Osteoblast (primary cell): ENCODE measurements at regions not wholly inside any gene's neighbourhood (a gene's known extent, or its start where the extent isn't known, plus 50 kb on each side); places are given as distances from the start of the nearest gene placed in this dataset.

Experiments
- DNase-seq: peaks from one replicate; pipeline ENCODE4 v3.0.0; 2011; ENCODE audit warnings: low spot score, mixed read lengths; ENCODE audit not compliant: insufficient read length; ENCODE audit errors: missing footprints
- H2AFZ ChIP-seq: 2 replicates; pipeline ENCODE4 v1.6.0; 2011; ENCODE audit warnings: mild to moderate bottlenecking, low read length
- H3K27ac ChIP-seq: 2 replicates; pipeline ENCODE4 v1.5.1; 2011; ENCODE audit warnings: mild to moderate bottlenecking, low read depth, low read length, moderate library complexity
- H3K27me3 ChIP-seq: 2 replicates; pipeline ENCODE4 v1.6.0; 2012; ENCODE audit warnings: mild to moderate bottlenecking, control low read depth, inconsistent platforms, low read length, moderate library complexity; ENCODE audit not compliant: insufficient read depth
- H3K36me3 ChIP-seq: 2 replicates; pipeline ENCODE4 v1.5.1; 2011; ENCODE audit warnings: mild to moderate bottlenecking, low read length, control low read depth, moderate library complexity; ENCODE audit not compliant: insufficient read depth
- H3K4me1 ChIP-seq: 2 replicates; pipeline ENCODE4 v1.5.1; 2011; ENCODE audit warnings: mild to moderate bottlenecking, low read length, control low read depth, moderate library complexity; ENCODE audit not compliant: insufficient read depth
- H3K4me2 ChIP-seq: 2 replicates; pipeline ENCODE4 v1.6.0; 2011; ENCODE audit warnings: mild to moderate bottlenecking, low read length; ENCODE audit not compliant: insufficient read depth
- H3K4me3 ChIP-seq: fragments of 200-600 bp; sonication (generic); 3 replicates; pipeline ENCODE4 v1.5.1; 2012; ENCODE audit warnings: mild to moderate bottlenecking, low read length, inconsistent platforms; ENCODE audit not compliant: insufficient read depth
- H3K79me2 ChIP-seq: 2 replicates; pipeline ENCODE4 v1.6.0; 2012; ENCODE audit warnings: mild to moderate bottlenecking, low read length, control low read depth, inconsistent platforms; ENCODE audit not compliant: insufficient read depth
- H3K9me3 ChIP-seq: 2 replicates; pipeline ENCODE4 v1.5.1; 2011; ENCODE audit warnings: low read depth, low read length, control low read depth
- H4K20me1 ChIP-seq: 2 replicates; pipeline ENCODE4 v1.6.0; 2012; ENCODE audit warnings: mild to moderate bottlenecking, low read length, control low read depth; ENCODE audit not compliant: insufficient read depth
- CTCF ChIP-seq: IDR thresholded peaks from 2 replicates; pipeline ENCODE4 v1.5.1; 2011; ENCODE audit warnings: mild to moderate bottlenecking, low read depth, low read length, moderate library complexity; ENCODE audit errors: extremely low read depth

- H3K4me2 ChIP-seq = no peak overlapping the region
- no peaks in the 10 kb centered on the region for H3K27me3 ChIP-seq
- no peak for DNase-seq
- H3K36me3 ChIP-seq = no peaks in the 10 kb centered on the region
- no peak overlapping the region for H3K27ac ChIP-seq
- no peak overlapping the region for H3K4me3 ChIP-seq
- TF ChIP-seq CTCF = no peak
- peaks cover 3% of the 10 kb centered on the region for H3K9me3 ChIP-seq
- no peaks in the 10 kb centered on the region for H3K4me1 ChIP-seq
- H4K20me1 ChIP-seq = no peaks in the 10 kb centered on the region
- H3K79me2 ChIP-seq = no peaks in the 10 kb centered on the region
- H2AFZ ChIP-seq = no peak overlapping the region
Observed at GRCh38 chr5:117652036-117652957, 1077.7 kb upstream of the SEMA6A start.

GRCh38 chr5:117649821-117650220, 1075.2 kb upstream of the SEMA6A start:
- H2AFZ ChIP-seq = no peak overlapping the region
- H3K9me3 ChIP-seq = peaks cover 3% of the 10 kb centered on the region
- no peak for TF ChIP-seq CTCF
- no peak overlapping the region for H3K27ac ChIP-seq
- DNase-seq = no peak
- H3K79me2 ChIP-seq = no peaks in the 10 kb centered on the region
- H3K4me2 ChIP-seq = no peak overlapping the region
- no peak overlapping the region for H3K4me3 ChIP-seq
- no peaks in the 10 kb centered on the region for H3K27me3 ChIP-seq
- no peaks in the 10 kb centered on the region for H3K4me1 ChIP-seq
- no peaks in the 10 kb centered on the region for H3K36me3 ChIP-seq
- H4K20me1 ChIP-seq = no peaks in the 10 kb centered on the region

GRCh38 chr5:117645400-117645799, 1070.8 kb upstream of the SEMA6A start:
- TF ChIP-seq CTCF = no peak
- H3K4me3 ChIP-seq = no peak overlapping the region
- no peaks in the 10 kb centered on the region for H3K36me3 ChIP-seq
- no peak overlapping the region for H2AFZ ChIP-seq
- no peaks in the 10 kb centered on the region for H3K79me2 ChIP-seq
- no peak overlapping the region for H3K27ac ChIP-seq
- no peaks in the 10 kb centered on the region for H4K20me1 ChIP-seq
- no peak overlapping the region for H3K4me2 ChIP-seq
- peaks cover 3% of the 10 kb centered on the region for H3K9me3 ChIP-seq
- DNase-seq = no peak
- no peaks in the 10 kb centered on the region for H3K4me1 ChIP-seq
- H3K27me3 ChIP-seq = no peaks in the 10 kb centered on the region

GRCh38 chr5:117638581-117638980, 1064.0 kb upstream of the SEMA6A start:
- no peaks in the 10 kb centered on the region for H3K79me2 ChIP-seq
- H4K20me1 ChIP-seq = no peaks in the 10 kb centered on the region
- H2AFZ ChIP-seq = no peak overlapping the region
- H3K9me3 ChIP-seq = no peaks in the 10 kb centered on the region
- no peaks in the 10 kb centered on the region for H3K27me3 ChIP-seq
- TF ChIP-seq CTCF = no peak
- no peaks in the 10 kb centered on the region for H3K36me3 ChIP-seq
- H3K4me3 ChIP-seq = no peak overlapping the region
- H3K27ac ChIP-seq = no peak overlapping the region
- DNase-seq = no peak
- H3K4me1 ChIP-seq = no peaks in the 10 kb centered on the region
- H3K4me2 ChIP-seq = no peak overlapping the region
